Cardiac muscle cell (in vitro differentiated cells and primary cell): ENCODE measurements at regions not wholly inside any gene's neighbourhood (a gene's known extent, or its start where the extent isn't known, plus 50 kb on each side); places are given as distances from the start of the nearest gene placed in this dataset.

Experiments
- DNase-seq, 2 donors: peaks; one replicate each; pipeline versions ENCODE4 v3.0.0 to v3.0.0-alpha.2; 2010 to 2017; ENCODE audit warnings: low read depth in 1 of 2, low spot score in 1 of 2
- H3K27ac ChIP-seq: fragments of 200-600 bp; sonication (generic); 2 replicates; pipeline ENCODE4 v1.5.1; 2016
- H3K27me3 ChIP-seq: fragments of 200-600 bp; sonication (generic); 2 replicates; pipeline ENCODE4 v1.6.0; 2016; ENCODE audit warnings: control low read depth
- H3K36me3 ChIP-seq: fragments of 200-600 bp; sonication (generic); 2 replicates; pipeline ENCODE4 v1.5.1; 2016; ENCODE audit warnings: control low read depth
- H3K4me1 ChIP-seq: fragments of 200-600 bp; sonication (generic); 2 replicates; pipeline ENCODE4 v1.8.1; 2017; ENCODE audit warnings: low read depth, mild to moderate bottlenecking, mixed run types
- H3K4me3 ChIP-seq: fragments of 200-600 bp; sonication (generic); 2 replicates; pipeline ENCODE4 v1.5.1; 2016; ENCODE audit warnings: mild to moderate bottlenecking
- H3K9me3 ChIP-seq: fragments of 200-600 bp; sonication (generic); 2 replicates; pipeline ENCODE4 v1.5.1; 2017; ENCODE audit warnings: low read depth, mild to moderate bottlenecking, control low read depth
- TF ChIP-seq, protein P1 (sequence below): IDR thresholded peaks from 2 replicates; pipeline ENCODE4 v1.5.1; 2012; ENCODE audit warnings: low read depth, mild to moderate bottlenecking, low read length

DNA sequence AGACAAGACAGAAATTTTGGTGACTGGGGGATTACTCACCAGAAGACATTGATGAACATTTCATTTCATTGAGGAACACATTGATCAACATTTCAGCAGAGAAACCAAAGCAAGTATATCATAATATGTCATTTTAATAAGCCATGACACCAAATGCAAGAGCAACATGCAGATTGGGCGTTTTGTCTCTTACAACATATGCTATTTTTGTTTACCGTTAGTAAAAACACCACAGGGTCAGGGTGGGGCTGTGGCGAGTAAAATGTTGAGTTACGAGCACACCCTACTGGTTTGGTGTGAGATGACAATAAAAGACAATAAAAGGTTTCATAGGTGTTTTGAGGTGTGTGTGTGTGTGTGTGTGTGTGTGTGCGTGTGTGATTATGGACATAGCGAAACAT, 294.5 kb downstream of the PDGFC start:
- H3K4me3 ChIP-seq, result no peak overlapping the region
- H3K27me3 ChIP-seq, result no peaks in the 10 kb centered on the region
- H3K27ac ChIP-seq, result no peak overlapping the region
- no peaks in the 10 kb centered on the region for H3K9me3 ChIP-seq
- H3K36me3 ChIP-seq, result no peaks in the 10 kb centered on the region
- H3K4me1 ChIP-seq, result no peaks in the 10 kb centered on the region
- TF ChIP-seq, protein P1, sequence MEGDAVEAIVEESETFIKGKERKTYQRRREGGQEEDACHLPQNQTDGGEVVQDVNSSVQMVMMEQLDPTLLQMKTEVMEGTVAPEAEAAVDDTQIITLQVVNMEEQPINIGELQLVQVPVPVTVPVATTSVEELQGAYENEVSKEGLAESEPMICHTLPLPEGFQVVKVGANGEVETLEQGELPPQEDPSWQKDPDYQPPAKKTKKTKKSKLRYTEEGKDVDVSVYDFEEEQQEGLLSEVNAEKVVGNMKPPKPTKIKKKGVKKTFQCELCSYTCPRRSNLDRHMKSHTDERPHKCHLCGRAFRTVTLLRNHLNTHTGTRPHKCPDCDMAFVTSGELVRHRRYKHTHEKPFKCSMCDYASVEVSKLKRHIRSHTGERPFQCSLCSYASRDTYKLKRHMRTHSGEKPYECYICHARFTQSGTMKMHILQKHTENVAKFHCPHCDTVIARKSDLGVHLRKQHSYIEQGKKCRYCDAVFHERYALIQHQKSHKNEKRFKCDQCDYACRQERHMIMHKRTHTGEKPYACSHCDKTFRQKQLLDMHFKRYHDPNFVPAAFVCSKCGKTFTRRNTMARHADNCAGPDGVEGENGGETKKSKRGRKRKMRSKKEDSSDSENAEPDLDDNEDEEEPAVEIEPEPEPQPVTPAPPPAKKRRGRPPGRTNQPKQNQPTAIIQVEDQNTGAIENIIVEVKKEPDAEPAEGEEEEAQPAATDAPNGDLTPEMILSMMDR, result peak; percentile 41
- peak; percentile 30 to 52 for DNase-seq

GRCh38 chr4:156676116-156676851, 295.3 kb downstream of the PDGFC start:
- H3K4me3 ChIP-seq, result no peak overlapping the region
- H3K27ac ChIP-seq, result no peak overlapping the region
- H3K9me3 ChIP-seq, result no peaks in the 10 kb centered on the region
- no peaks in the 10 kb centered on the region for H3K27me3 ChIP-seq
- TF ChIP-seq, protein P1, result no peak
- DNase-seq, result no peak
- H3K4me1 ChIP-seq, result no peaks in the 10 kb centered on the region
- H3K36me3 ChIP-seq, result no peaks in the 10 kb centered on the region

DNA sequence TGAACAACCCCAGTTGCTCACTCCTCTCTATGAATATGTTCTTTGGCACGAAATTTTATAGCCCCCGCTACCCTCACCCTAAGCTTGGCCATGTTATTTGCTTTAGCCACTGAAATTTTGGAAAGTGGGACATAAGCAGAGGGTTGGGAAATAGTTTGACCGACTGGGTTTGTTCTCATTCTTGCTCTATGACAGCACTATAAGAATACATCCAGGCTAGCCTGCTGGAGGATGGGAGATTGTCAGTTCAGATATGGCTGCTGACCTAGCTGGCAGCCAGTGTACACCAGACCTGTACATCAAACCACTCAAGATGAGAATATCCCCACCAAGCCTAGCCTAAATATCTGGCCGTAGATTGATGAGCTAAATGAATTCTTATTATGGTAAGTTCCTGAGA, 298.1 kb downstream of the PDGFC start:
- TF ChIP-seq, protein P1, result no peak
- no peak overlapping the region for H3K27ac ChIP-seq

DNA sequence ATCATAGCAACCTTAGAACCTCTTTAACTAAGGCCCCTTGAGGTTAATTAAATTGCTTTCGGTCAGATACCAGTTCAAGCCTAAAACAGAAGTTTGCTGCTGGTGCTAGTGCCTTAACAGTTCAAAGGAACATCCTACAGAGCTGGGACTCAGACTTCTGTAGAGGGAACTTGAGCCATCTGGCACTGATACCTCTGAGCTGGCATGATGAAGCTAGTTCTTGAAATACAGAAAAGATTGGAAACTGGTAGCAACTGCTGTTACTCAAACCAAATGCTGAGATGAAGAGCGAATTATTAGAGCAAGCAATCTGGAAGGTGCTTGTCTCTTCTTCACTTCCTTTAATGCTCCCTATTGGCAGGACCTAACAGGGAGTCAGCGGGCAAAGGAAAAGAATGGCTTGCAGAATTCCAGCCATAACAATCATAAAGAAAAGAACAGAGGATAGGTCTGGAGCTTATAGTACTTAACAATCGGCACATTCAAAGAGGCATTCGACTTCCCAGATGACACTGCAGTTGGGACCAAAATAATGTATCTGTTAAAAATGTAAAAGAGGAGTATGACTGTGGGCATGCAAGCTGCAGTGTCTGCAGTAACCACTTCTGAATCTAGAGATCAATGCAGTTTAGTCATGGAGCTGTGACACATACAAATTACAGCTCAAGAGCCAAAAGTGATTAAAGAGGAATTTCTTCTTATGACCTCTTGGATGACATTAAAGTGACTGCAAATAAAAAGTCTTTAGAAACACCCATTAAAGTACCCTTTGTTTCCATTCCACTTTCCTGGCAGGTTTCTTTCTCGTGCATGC, 298.9 kb downstream of the PDGFC start:
- Histone ChIP-seq H3K36me3 (no peaks in the 10 kb centered on the region), H3K27me3 (no peaks in the 10 kb centered on the region), H3K27ac (no peak overlapping the region), H3K9me3 (no peaks in the 10 kb centered on the region), H3K4me3 (no peak overlapping the region), H3K4me1 (no peaks in the 10 kb centered on the region)
- TF ChIP-seq, protein P1, result no peak
- DNase-seq, result peak in 1 of 2 donors; percentile 4

More for the DNA sequence above, 298.1 kb downstream of the PDGFC start:
- Histone ChIP-seq H3K27me3 (no peaks in the 10 kb centered on the region), H3K9me3 (no peaks in the 10 kb centered on the region), H3K36me3 (no peaks in the 10 kb centered on the region), H3K4me1 (no peaks in the 10 kb centered on the region), H3K4me3 (no peak overlapping the region)
- DNase-seq, result peak in 1 of 2 donors; percentile 22

- H3K27ac ChIP-seq, result no peak overlapping the region
- H3K4me1 ChIP-seq, result no peaks in the 10 kb centered on the region
- no peak for DNase-seq
- TF ChIP-seq, protein P1, result no peak
- H3K27me3 ChIP-seq, result no peaks in the 10 kb centered on the region
- H3K9me3 ChIP-seq, result no peaks in the 10 kb centered on the region
- no peaks in the 10 kb centered on the region for H3K36me3 ChIP-seq
- no peak overlapping the region for H3K4me3 ChIP-seq
These were observed 305.7 kb downstream of the PDGFC start for GRCh38 chr4:156665780-156666366.
